ENCODE measurements at regions not wholly inside any gene's neighbourhood (a gene's known extent, or its start where the extent isn't known, plus 50 kb on each side); places are given as distances from the start of the nearest gene placed in this dataset.

GRCh38 chr6:91911945-91912344 lies 1325.1 kb upstream of the MAP3K7 start:
- 83% methylated on average over 2 of the region's 2 CpGs for WGBS
- no peaks in the 10 kb centered on the region for H3K9me3 ChIP-seq (ENCODE audit: control insufficient read depth in 4 of 4, low read length in 3 of 4)
- H3K27me3 ChIP-seq (ENCODE audit: control insufficient read depth in 4 of 4, insufficient read depth in 4 of 4, low read length in 3 of 4), result no peaks in the 10 kb centered on the region
- no peak overlapping the region for H3K9ac ChIP-seq (ENCODE audit: low read depth in 1 of 2, low read length in 2 of 2)
- no peak for DNase-seq (ENCODE audit: low spot score)
- no peak overlapping the region for H3K27ac ChIP-seq (ENCODE audit: low read depth in 1 of 2, low read length in 2 of 2)
- no peak overlapping the region for H3K4me3 ChIP-seq (ENCODE audit: low read depth in 1 of 3, low read length in 3 of 3)
- no peaks in the 10 kb centered on the region for H3K36me3 ChIP-seq (ENCODE audit: control insufficient read depth in 4 of 4, insufficient read depth in 3 of 4, low read depth in 1 of 4, low read length in 3 of 4)
- no peaks in the 10 kb centered on the region for H3K4me1 ChIP-seq (ENCODE audit: control insufficient read depth in 4 of 4, insufficient read depth in 4 of 4, low read length in 3 of 4)
- no peak for TF ChIP-seq NR2F2 (IDR thresholded peaks at IDR 0.05)
- no peak for TF ChIP-seq GABPA (IDR thresholded peaks at IDR 0.05 in 1 of 2, conservative IDR thresholded peaks at IDR 0.05 in 1 of 2)
- TF ChIP-seq FOXA2 (IDR thresholded peaks at IDR 0.05), result no peak
- TF ChIP-seq MAX (IDR thresholded peaks at IDR 0.05), result no peak
- no peak for TF ChIP-seq RAD21 (IDR thresholded peaks at IDR 0.05)
- no peak for TF ChIP-seq YY1 (IDR thresholded peaks at IDR 0.05)
- no peak for TF ChIP-seq HNF4G (IDR thresholded peaks at IDR 0.05)
- TF ChIP-seq REST (IDR thresholded peaks at IDR 0.05), result no peak
- no peak for TF ChIP-seq FOXA1 (IDR thresholded peaks at IDR 0.05)
- no peak for TF ChIP-seq EGR1 (IDR thresholded peaks at IDR 0.05; ENCODE audit: low read depth in 2 of 2)
- TF ChIP-seq CTCF (IDR thresholded peaks at IDR 0.05; ENCODE audit: low read depth, low read length, missing input control), result no peak
- TF ChIP-seq RXRA (IDR thresholded peaks at IDR 0.05), result no peak
- no peak for TF ChIP-seq SP1 (IDR thresholded peaks at IDR 0.05)
- TF ChIP-seq JUND (IDR thresholded peaks at IDR 0.05), result no peak
- no peak for TF ChIP-seq ZBTB33 (IDR thresholded peaks at IDR 0.05)
- no peak for TF ChIP-seq TAF1 (conservative IDR thresholded peaks at IDR 0.05)
- TF ChIP-seq ATF3 (IDR thresholded peaks at IDR 0.05), result no peak
- no peak for TF ChIP-seq HNF4A (conservative IDR thresholded peaks at IDR 0.05)

Measured in liver (tissue), 8 donors.